Vagina (tissue), 2 donors: ENCODE measurements at regions not wholly inside any gene's neighbourhood (a gene's known extent, or its start where the extent isn't known, plus 50 kb on each side); places are given as distances from the start of the nearest gene placed in this dataset.

Source experiments
- CTCF ChIP-seq, 3 experiments: fragments of 450-650 bp in 2 of 3; fragments of 200-600 bp in 1 of 3; sonication (generic) in 1 of 3; IDR thresholded peaks; one replicate each; pipeline ENCODE4 v1.5.1; 2017 to 2019; ENCODE audit warnings: antibody characterized with exemption in 3 of 3, mild to moderate bottlenecking in 2 of 3, moderate library complexity in 2 of 3
- POLR2A ChIP-seq, 2 donors: fragments of 450-650 bp; IDR thresholded peaks; one replicate each; pipeline ENCODE4 v1.6.1; 2017; ENCODE audit warnings: antibody characterized with exemption in 2 of 2, mild to moderate bottlenecking in 2 of 2, moderate library complexity in 2 of 2
- POLR2AphosphoS5 ChIP-seq, 2 donors: sonication (generic); formaldehyde crosslinking; IDR thresholded peaks; one replicate each; pipeline ENCODE4 v1.9.0; 2017; ENCODE audit warnings: antibody characterized with exemption in 2 of 2, mild to moderate bottlenecking in 2 of 2, low read depth in 1 of 2; ENCODE audit not compliant: insufficient read depth in 1 of 2

GRCh38 chr6:33865478-33866077, 61.8 kb upstream of the MLN start:
- TF ChIP-seq CTCF (IDR thresholded peaks at IDR 0.05) (no peak), POLR2A (IDR thresholded peaks at IDR 0.05) (no peak), POLR2AphosphoS5 (IDR thresholded peaks at IDR 0.05; ENCODE audit: insufficient read depth in 1 of 2, low read depth in 1 of 2) (no peak)
